ENCODE measurements at regions not wholly inside any gene's neighbourhood (a gene's known extent, or its start where the extent isn't known, plus 50 kb on each side); places are given as distances from the start of the nearest gene placed in this dataset.
"Not testable (repeated sequence)": the region's sequence is repeated elsewhere in the genome, so short reads cannot be mapped to it uniquely, and the experiment has no call there.

- no peak for DNase-seq (ENCODE audit: low spot score)
Observed at GRCh38 chr11:24389575-24389974, 107.3 kb upstream of the LUZP2 start.

GRCh38 chr11:24390016-24390415, 106.8 kb upstream of the LUZP2 start:
- no peak for DNase-seq (ENCODE audit: low spot score)

GRCh38 chr11:24390762-24391161, 106.1 kb upstream of the LUZP2 start:
- DNase-seq (ENCODE audit: low spot score): no peak

GRCh38 chr11:24391167-24391566, 105.7 kb upstream of the LUZP2 start:
- no peak for DNase-seq (ENCODE audit: low spot score)

- DNase-seq (ENCODE audit: low spot score): no peak
Observed at GRCh38 chr11:24400059-24400665, 96.7 kb upstream of the LUZP2 start.

GRCh38 chr11:24406389-24406788, 90.5 kb upstream of the LUZP2 start:
- no peak for DNase-seq (ENCODE audit: low spot score)

- DNase-seq (ENCODE audit: low spot score): no peak
Observed at GRCh38 chr11:24406980-24407379, 89.9 kb upstream of the LUZP2 start.

GRCh38 chr11:24407733-24408132, 89.1 kb upstream of the LUZP2 start:
- DNase-seq (ENCODE audit: low spot score): no peak

GRCh38 chr11:24408202-24408601, 88.7 kb upstream of the LUZP2 start:
- no peak for DNase-seq (ENCODE audit: low spot score)

GRCh38 chr11:24411791-24412190, 85.1 kb upstream of the LUZP2 start:
- DNase-seq (ENCODE audit: low spot score): no peak

- DNase-seq (ENCODE audit: low spot score): no peak
Observed at GRCh38 chr11:24412722-24413121, 84.1 kb upstream of the LUZP2 start.

GRCh38 chr11:24413391-24413790, 83.5 kb upstream of the LUZP2 start:
- DNase-seq (ENCODE audit: low spot score): no peak

- not testable (repeated sequence) for DNase-seq (ENCODE audit: low spot score)
Observed at GRCh38 chr11:24415955-24416636, 80.8 kb upstream of the LUZP2 start.

GRCh38 chr11:24421766-24422165, 75.1 kb upstream of the LUZP2 start:
- no peak for DNase-seq (ENCODE audit: low spot score)

GRCh38 chr11:24422376-24422775, 74.5 kb upstream of the LUZP2 start:
- DNase-seq (ENCODE audit: low spot score): no peak

GRCh38 chr11:24437123-24437522, 59.7 kb upstream of the LUZP2 start:
- DNase-seq (ENCODE audit: low spot score): no peak

All from CD4-positive, alpha-beta T cell treated with Interleukin-15 for 4 hours (primary cell).